ENCODE measurements at regions not wholly inside any gene's neighbourhood (a gene's known extent, or its start where the extent isn't known, plus 50 kb on each side); places are given as distances from the start of the nearest gene placed in this dataset.

DNA sequence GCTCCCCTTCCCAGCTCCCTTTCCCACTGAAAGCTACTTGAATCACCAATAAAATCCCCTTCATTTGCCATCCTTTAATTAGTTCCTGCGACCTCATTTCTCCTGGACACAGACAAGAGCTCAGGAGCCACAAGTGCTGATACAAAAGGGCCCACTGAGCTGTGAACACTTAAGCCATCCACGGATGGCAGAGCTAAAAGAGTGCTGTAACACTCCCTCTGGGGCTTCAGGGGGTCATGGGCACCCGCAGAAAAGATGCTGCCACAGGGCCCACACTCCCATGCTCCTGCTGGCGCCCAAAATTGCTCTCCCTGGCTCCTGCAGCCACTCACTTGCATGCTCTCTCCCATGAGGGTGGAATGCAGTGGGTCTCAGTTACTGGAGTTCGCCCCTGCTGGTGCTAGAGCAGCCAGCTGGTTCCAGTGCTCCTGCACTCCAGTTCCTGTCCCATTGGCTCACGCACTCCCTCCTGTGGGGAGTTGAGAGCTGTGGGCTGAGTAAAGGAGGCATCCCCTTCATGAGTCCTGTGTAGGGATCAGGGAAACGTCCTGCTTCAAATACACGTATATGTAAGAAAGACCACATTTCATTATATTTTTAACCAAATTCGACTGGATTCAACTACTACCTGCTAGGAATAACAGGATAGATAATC, 1291.0 kb downstream of the ARAP2 start:
- 31% methylated on average over 9 of the region's 9 CpGs for WGBS (ENCODE audit: missing lambda C conversion rate)
- ChIA-PET CTCF (no interaction called here), POLR2A (no interaction called here)
- Histone ChIP-seq H3K9me3 (no peaks in the 10 kb centered on the region), H3K4me1 (no peaks in the 10 kb centered on the region), H3K4me3 (no peak overlapping the region), H3K27ac (no peak overlapping the region), H3K4me2 (no peak overlapping the region)
- FAIRE-seq: no peak
- ATAC-seq: peak; percentile 78 to 99; a peak in 5 of 6 replicates
- DNase-seq (ENCODE audit: low read depth in 1 of 2, low spot score in 1 of 2): peak; percentile 0 to 76
- TF ChIP-seq HDAC2 (IDR thresholded peaks at IDR 0.05) (no peak), HOXA7 (CRISPR knock-in tag; IDR thresholded peaks at IDR 0.05) (no peak), KDM5A (IDR thresholded peaks at IDR 0.05) (no peak), ZC3H11A (IDR thresholded peaks at IDR 0.05) (no peak), RAD21 (conservative IDR thresholded peaks at IDR 0.05 in 1 of 2, IDR thresholded peaks at IDR 0.05 in 1 of 2) (peak; percentile 14 to 48; a peak in 2 of 5 replicates), SMC3 (IDR thresholded peaks at IDR 0.05) (0 out of 3 replicates have a peak, but pooled peaks have one; percentile 18), EHMT2 (IDR thresholded peaks at IDR 0.05; ENCODE audit: low read depth) (no peak), POLR2A (IDR thresholded peaks at IDR 0.05; ENCODE audit: low read length) (no peak), RNF2 (IDR thresholded peaks at IDR 0.05; ENCODE audit: borderline replicate concordance, low read depth) (no peak), CEBPB (IDR thresholded peaks at IDR 0.05) (no peak)
- TF ChIP-seq, protein P1, sequence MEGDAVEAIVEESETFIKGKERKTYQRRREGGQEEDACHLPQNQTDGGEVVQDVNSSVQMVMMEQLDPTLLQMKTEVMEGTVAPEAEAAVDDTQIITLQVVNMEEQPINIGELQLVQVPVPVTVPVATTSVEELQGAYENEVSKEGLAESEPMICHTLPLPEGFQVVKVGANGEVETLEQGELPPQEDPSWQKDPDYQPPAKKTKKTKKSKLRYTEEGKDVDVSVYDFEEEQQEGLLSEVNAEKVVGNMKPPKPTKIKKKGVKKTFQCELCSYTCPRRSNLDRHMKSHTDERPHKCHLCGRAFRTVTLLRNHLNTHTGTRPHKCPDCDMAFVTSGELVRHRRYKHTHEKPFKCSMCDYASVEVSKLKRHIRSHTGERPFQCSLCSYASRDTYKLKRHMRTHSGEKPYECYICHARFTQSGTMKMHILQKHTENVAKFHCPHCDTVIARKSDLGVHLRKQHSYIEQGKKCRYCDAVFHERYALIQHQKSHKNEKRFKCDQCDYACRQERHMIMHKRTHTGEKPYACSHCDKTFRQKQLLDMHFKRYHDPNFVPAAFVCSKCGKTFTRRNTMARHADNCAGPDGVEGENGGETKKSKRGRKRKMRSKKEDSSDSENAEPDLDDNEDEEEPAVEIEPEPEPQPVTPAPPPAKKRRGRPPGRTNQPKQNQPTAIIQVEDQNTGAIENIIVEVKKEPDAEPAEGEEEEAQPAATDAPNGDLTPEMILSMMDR (IDR thresholded peaks at IDR 0.05): 0 out of 3 replicates have a peak, but pooled peaks have one; percentile 9

DNA sequence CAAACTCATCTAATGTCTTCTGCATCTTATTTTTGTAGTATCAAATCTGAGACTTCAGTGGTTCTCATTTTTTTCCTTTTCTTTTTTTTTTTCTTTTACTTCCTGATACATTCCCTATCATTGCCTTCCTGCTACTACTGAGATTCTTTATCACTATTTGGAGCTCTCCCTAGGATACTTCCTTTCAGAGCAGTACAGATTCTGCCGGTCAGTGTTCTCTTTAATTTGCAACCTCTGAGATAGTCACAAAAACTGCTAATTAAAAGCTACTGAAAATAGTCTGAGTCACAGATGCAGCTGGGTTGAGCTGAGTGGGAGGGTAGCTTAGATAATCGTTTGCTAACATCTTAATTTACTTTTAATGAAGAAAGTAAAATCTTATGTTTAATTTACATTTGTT, 1279.7 kb downstream of the ARAP2 start:
- no peaks in the 10 kb centered on the region for H3K9me3 ChIP-seq
- CTCF ChIA-PET: interaction anchor here (1.1 kb wide), 1 partner anchor 9 kb away, joined by 3 read pairs; no protein-coding TSS in a partner anchor
- TF ChIP-seq BHLHE40 (IDR thresholded peaks at IDR 0.05; ENCODE audit: low read depth, low read length): no peak
- TF ChIP-seq MYC (IDR thresholded peaks at IDR 0.05; ENCODE audit: borderline replicate concordance, low read length): no peak
- TF ChIP-seq HOXB5 (CRISPR knock-in tag; IDR thresholded peaks at IDR 0.05): no peak
- no peak for TF ChIP-seq SMC3 (IDR thresholded peaks at IDR 0.05)
- POLR2A ChIA-PET: no interaction called here
- H3K4me2 ChIP-seq: no peak overlapping the region
- DNase-seq (ENCODE audit: low read depth in 1 of 2, low spot score in 1 of 2) (no peak), ATAC-seq (no peak), FAIRE-seq (no peak)
- no peaks in the 10 kb centered on the region for H3K4me1 ChIP-seq
- no peak overlapping the region for H3K4me3 ChIP-seq
- 27% methylated on average over 2 of the region's 2 CpGs for WGBS (ENCODE audit: missing lambda C conversion rate)
- H3K27ac ChIP-seq: no peak overlapping the region

DNA sequence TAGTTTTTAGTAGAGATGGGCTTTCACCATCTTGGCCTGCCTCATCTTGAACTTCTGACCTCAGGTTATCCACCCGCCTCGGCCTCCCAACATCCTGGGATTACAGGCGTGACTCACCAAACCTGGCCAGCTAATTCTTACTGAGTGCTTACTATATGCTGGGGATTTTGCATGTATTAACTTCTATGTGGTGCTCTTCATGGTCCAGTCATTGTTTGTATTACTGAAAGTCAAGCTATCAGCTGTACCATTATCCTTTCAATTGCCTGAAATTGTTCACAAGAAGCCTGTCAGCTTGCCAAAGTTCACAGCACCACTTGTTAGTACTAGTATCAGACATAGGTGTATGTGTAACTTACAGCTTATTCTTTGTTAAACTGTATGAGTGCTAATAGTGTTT, 1272.1 kb downstream of the ARAP2 start:
- H3K4me3 ChIP-seq: no peak overlapping the region
- WGBS (ENCODE audit: missing lambda C conversion rate): 29% methylated on average over 3 of the region's 3 CpGs
- no peak overlapping the region for H3K4me2 ChIP-seq
- H3K9me3 ChIP-seq: no peaks in the 10 kb centered on the region
- FAIRE-seq (no peak), ATAC-seq (peak in 1 of 2 experiments; percentile 62; a peak in 3 of 6 replicates), DNase-seq (ENCODE audit: low read depth in 1 of 2, low spot score in 1 of 2) (no peak)
- CTCF ChIA-PET: no interaction called here
- no peak for TF ChIP-seq JUNB (IDR thresholded peaks at IDR 0.05)
- TF ChIP-seq RCOR1 (IDR thresholded peaks at IDR 0.05; ENCODE audit: low read depth, low read length): no peak
- TF ChIP-seq EHMT2 (IDR thresholded peaks at IDR 0.05; ENCODE audit: low read depth): no peak
- no peak for TF ChIP-seq HOXB13 (CRISPR knock-in tag; IDR thresholded peaks at IDR 0.05; ENCODE audit: low read depth)
- TF ChIP-seq JUN (IDR thresholded peaks at IDR 0.05): no peak
- TF ChIP-seq KDM1A (IDR thresholded peaks at IDR 0.05; ENCODE audit: low read depth): no peak
- TF ChIP-seq ZFP36 (IDR thresholded peaks at IDR 0.05; ENCODE audit: borderline replicate concordance, partially characterized antibody): no peak
- TF ChIP-seq, protein P2, sequence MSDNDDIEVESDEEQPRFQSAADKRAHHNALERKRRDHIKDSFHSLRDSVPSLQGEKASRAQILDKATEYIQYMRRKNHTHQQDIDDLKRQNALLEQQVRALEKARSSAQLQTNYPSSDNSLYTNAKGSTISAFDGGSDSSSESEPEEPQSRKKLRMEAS (IDR thresholded peaks at IDR 0.05): no peak
- TF ChIP-seq RNF2 (IDR thresholded peaks at IDR 0.05; ENCODE audit: borderline replicate concordance, low read depth): no peak
- no peak for TF ChIP-seq CEBPB (IDR thresholded peaks at IDR 0.05)
- TF ChIP-seq HOXA7 (CRISPR knock-in tag; IDR thresholded peaks at IDR 0.05): no peak
- TF ChIP-seq CBX2 (IDR thresholded peaks at IDR 0.05; ENCODE audit: borderline replicate concordance, low read depth): no peak
- no peak overlapping the region for H3K27ac ChIP-seq
- POLR2A ChIA-PET: no interaction called here
- no peaks in the 10 kb centered on the region for H3K4me1 ChIP-seq
